H9 (cell line): ENCODE measurements at regions not wholly inside any gene's neighbourhood (a gene's known extent, or its start where the extent isn't known, plus 50 kb on each side); places are given as distances from the start of the nearest gene placed in this dataset.

ENCODE experiments used
- DNase-seq: peaks from one replicate; pipeline ENCODE4 v3.0.0-alpha.2; 2017
- H2AFZ ChIP-seq: one replicate; pipeline ENCODE4 v1.6.1; 2013; ENCODE audit warnings: mild to moderate bottlenecking, low read length, control low read depth, moderate library complexity
- H2AK5ac ChIP-seq: 2 replicates; pipeline ENCODE4 v1.6.1; 2013; ENCODE audit warnings: low read length, control low read depth, mixed read lengths; ENCODE audit not compliant: insufficient read length
- H2BK120ac ChIP-seq: one replicate; pipeline ENCODE4 v1.6.1; 2013; ENCODE audit warnings: low read depth, mild to moderate bottlenecking, low read length, control low read depth, inconsistent platforms; ENCODE audit not compliant: poor library complexity, severe bottlenecking
- H2BK12ac ChIP-seq: 2 replicates; pipeline ENCODE4 v1.6.1; 2013; ENCODE audit warnings: low read length, control low read depth, mixed read lengths, low read depth; ENCODE audit not compliant: insufficient read length
- H2BK15ac ChIP-seq: 2 replicates; pipeline ENCODE4 v1.6.1; 2013; ENCODE audit warnings: low read depth, low read length, control low read depth
- H2BK20ac ChIP-seq: one replicate; pipeline ENCODE4 v1.6.1; 2013; ENCODE audit warnings: low read depth, mild to moderate bottlenecking, low read length, control low read depth, inconsistent platforms; ENCODE audit not compliant: poor library complexity, severe bottlenecking
- H2BK5ac ChIP-seq: 2 replicates; pipeline ENCODE4 v1.6.1; 2013; ENCODE audit warnings: low read length, control low read depth, mixed read lengths; ENCODE audit not compliant: insufficient read length
- H3K14ac ChIP-seq: 2 replicates; pipeline ENCODE4 v1.6.1; 2013; ENCODE audit warnings: low read length, control low read depth; ENCODE audit not compliant: insufficient read depth
- H3K18ac ChIP-seq: 2 replicates; pipeline ENCODE4 v1.6.1; 2013; ENCODE audit warnings: low read depth, mild to moderate bottlenecking, mixed read lengths, low read length, control low read depth; ENCODE audit not compliant: insufficient read length
- H3K23ac ChIP-seq: 2 replicates; pipeline ENCODE4 v1.6.1; 2013; ENCODE audit warnings: low read length, control low read depth, mixed read lengths, low read depth; ENCODE audit not compliant: insufficient read length
- H3K23me2 ChIP-seq: 2 replicates; pipeline ENCODE4 v1.6.1; 2013; ENCODE audit warnings: low read depth, mild to moderate bottlenecking, mixed read lengths, low read length, control low read depth; ENCODE audit not compliant: insufficient read length, poor library complexity, severe bottlenecking
- H3K27ac ChIP-seq: 2 replicates; pipeline ENCODE4 v1.5.1; 2013; ENCODE audit warnings: low read length, control low read depth, mixed read lengths, low read depth; ENCODE audit not compliant: insufficient read length
- H3K27me3 ChIP-seq: 2 replicates; pipeline ENCODE4 v1.6.1; 2013; ENCODE audit warnings: low read length, control low read depth, inconsistent platforms; ENCODE audit not compliant: insufficient read depth
- H3K4ac ChIP-seq: 2 replicates; pipeline ENCODE4 v1.6.1; 2013; ENCODE audit warnings: low read depth, mild to moderate bottlenecking, control low read depth, inconsistent platforms, low read length, moderate library complexity
- H3K4me1 ChIP-seq: 2 replicates; pipeline ENCODE4 v1.6.1; 2013; ENCODE audit warnings: low read length, control low read depth, inconsistent platforms; ENCODE audit not compliant: insufficient read depth
- H3K4me2 ChIP-seq: 2 replicates; pipeline ENCODE4 v1.6.1; 2013; ENCODE audit warnings: low read length, control low read depth, mixed read lengths; ENCODE audit not compliant: insufficient read length, insufficient read depth
- H3K56ac ChIP-seq: 2 replicates; pipeline ENCODE4 v1.6.1; 2013; ENCODE audit warnings: low read depth, mild to moderate bottlenecking, mixed read lengths, low read length, control low read depth; ENCODE audit not compliant: insufficient read length
- H3K79me1 ChIP-seq: 2 replicates; pipeline ENCODE4 v1.6.1; 2013; ENCODE audit warnings: low read depth, mild to moderate bottlenecking, moderate library complexity, low read length, control low read depth, inconsistent platforms; ENCODE audit not compliant: insufficient read depth, poor library complexity, severe bottlenecking
- H3K79me2 ChIP-seq: 2 replicates; pipeline ENCODE4 v1.6.1; 2013; ENCODE audit warnings: low read length, control low read depth, inconsistent platforms; ENCODE audit not compliant: insufficient read depth
- H3K9ac ChIP-seq: 2 replicates; pipeline ENCODE4 v1.6.1; 2013; ENCODE audit warnings: low read length, control low read depth, mixed read lengths; ENCODE audit not compliant: insufficient read length; ENCODE audit errors: extremely low read depth
- H3K9me3 ChIP-seq: one replicate; pipeline ENCODE4 v1.6.1; 2013; ENCODE audit warnings: low read depth, low read length, inconsistent platforms; ENCODE audit not compliant: control insufficient read depth
- H3T11ph ChIP-seq: one replicate; pipeline ENCODE4 v1.6.1; 2013; ENCODE audit warnings: mild to moderate bottlenecking, low read length, control low read depth, inconsistent platforms
- H4K20me1 ChIP-seq: one replicate; pipeline ENCODE4 v1.6.1; 2013; ENCODE audit not compliant: control insufficient read depth, insufficient read length, insufficient read depth
- H4K5ac ChIP-seq: 2 replicates; pipeline ENCODE4 v1.6.1; 2013; ENCODE audit warnings: low read depth, mild to moderate bottlenecking, mixed read lengths, low read length, control low read depth; ENCODE audit not compliant: insufficient read length
- H4K8ac ChIP-seq: replicated peaks from 2 replicates; pipeline ENCODE4 v1.6.1; 2013; ENCODE audit warnings: low read length, control low read depth, mixed read lengths, low read depth; ENCODE audit not compliant: insufficient read length
- H4K91ac ChIP-seq: 2 replicates; pipeline ENCODE4 v1.6.1; 2013; ENCODE audit warnings: low read depth, mild to moderate bottlenecking, moderate library complexity, mixed read lengths, low read length, control low read depth; ENCODE audit not compliant: insufficient read length
- H3K27ac Mint-ChIP-seq, 3 experiments: 2 replicates in 2 of 3; 3 replicates in 1 of 3; pipeline ENCODE4 v1.8.0; 2020 to 2021; ENCODE audit warnings: mixed read lengths in 3 of 3, mild to moderate bottlenecking in 1 of 3, moderate library complexity in 1 of 3
- H3K27me3 Mint-ChIP-seq: 2 replicates; pipeline ENCODE4 v1.8.0; 2021; ENCODE audit warnings: low read depth, mild to moderate bottlenecking, moderate library complexity, mixed read lengths
- H3K36me3 Mint-ChIP-seq, 3 experiments: 2 replicates in 2 of 3; 3 replicates in 1 of 3; pipeline ENCODE4 v1.8.0; 2020 to 2021; ENCODE audit warnings: low read depth in 3 of 3, mixed read lengths in 3 of 3; ENCODE audit not compliant: insufficient read depth in 1 of 3
- H3K4me1 Mint-ChIP-seq, 2 experiments: 2 replicates each; pipeline ENCODE4 v1.8.0; 2020; ENCODE audit warnings: mixed read lengths in 2 of 2
- H3K4me3 Mint-ChIP-seq, 2 experiments: 2 replicates in 1 of 2; 3 replicates in 1 of 2; pipeline ENCODE4 v1.8.0; 2020 to 2021; ENCODE audit warnings: mild to moderate bottlenecking in 2 of 2, mixed read lengths in 2 of 2, moderate library complexity in 1 of 2
- H3K9me3 Mint-ChIP-seq, 2 experiments: 2 replicates in 1 of 2; 3 replicates in 1 of 2; pipeline ENCODE4 v1.8.0; 2020; ENCODE audit warnings: mild to moderate bottlenecking in 2 of 2, mixed read lengths in 2 of 2, moderate library complexity in 1 of 2
- CTCF ChIP-seq: fragments of 200-600 bp; sonication (generic); conservative IDR thresholded peaks from 3 replicates; pipeline ENCODE4 v1.8.0; 2021; ENCODE audit warnings: antibody characterized with exemption, mild to moderate bottlenecking
- WGBS: extraction: QIAGEN DNeasy Blood & Tissue Kit; methylation state at CpG from one replicate; pipeline ENCODE4 v1.1.7; 2013; ENCODE audit warnings: missing lambda C conversion rate, low lambda C conversion rate, mixed read lengths; ENCODE audit not compliant: insufficient read length; ENCODE audit errors: extremely low coverage; 5-methylcytosine and 5-hydroxymethylcytosine counted together

GRCh38 chr17:77399319-77399957 lies 258.7 kb downstream of the SEC14L1 start:
- Mint-ChIP-seq H3K9me3 (no peaks in the 10 kb centered on the region), H3K27ac (peak overlapping the region in 2 of 3 experiments; percentile 28 to 52; a peak in 2 of 7 replicates), H3K36me3 (peaks cover 10 to 25% (median 21%) of the 10 kb centered on the region in 3 experiments), H3K4me3 (no peak overlapping the region), H3K4me1 (peaks cover 17 to 27% of the 10 kb centered on the region in 2 experiments), H3K27me3 (no peaks in the 10 kb centered on the region)
- no peak overlapping the region for H3K14ac ChIP-seq
- H3K27me3 ChIP-seq = no peaks in the 10 kb centered on the region
- no peak overlapping the region for H2BK15ac ChIP-seq
- H3K23me2 ChIP-seq = no peaks in the 10 kb centered on the region
- no peak overlapping the region for H3K4me2 ChIP-seq
- no peak overlapping the region for H3K56ac ChIP-seq
- no peaks in the 10 kb centered on the region for H3K9me3 ChIP-seq
- peaks cover 8% of the 10 kb centered on the region; the same call in 1 of the 2 replicates for H3K79me2 ChIP-seq
- no peak overlapping the region for H2BK120ac ChIP-seq
- H4K20me1 ChIP-seq = no peaks in the 10 kb centered on the region
- WGBS = no CpG with 5 or more reads among the region's 16 CpGs
- H4K8ac ChIP-seq = no peak overlapping the region
- H2BK20ac ChIP-seq = no peak overlapping the region
- no peaks in the 10 kb centered on the region for H3K79me1 ChIP-seq
- DNase-seq = no peak
- TF ChIP-seq CTCF = no peak
- H3K23ac ChIP-seq = no peak overlapping the region
- H3T11ph ChIP-seq = no peak overlapping the region
- no peak overlapping the region for H3K4ac ChIP-seq
- no peak overlapping the region for H4K91ac ChIP-seq
- no peak overlapping the region for H2BK12ac ChIP-seq
- no peak overlapping the region for H4K5ac ChIP-seq
- H2AFZ ChIP-seq = no peak overlapping the region
- no peak overlapping the region for H3K27ac ChIP-seq
- no peak overlapping the region for H2BK5ac ChIP-seq
- H3K9ac ChIP-seq = no peak overlapping the region
- no peak overlapping the region for H3K18ac ChIP-seq
- no peak overlapping the region for H2AK5ac ChIP-seq
- no peaks in the 10 kb centered on the region for H3K4me1 ChIP-seq
